ELF-1 (cell line): ENCODE measurements at regions not wholly inside any gene's neighbourhood (a gene's known extent, or its start where the extent isn't known, plus 50 kb on each side); places are given as distances from the start of the nearest gene placed in this dataset.
"Not testable (repeated sequence)": the region's sequence is repeated elsewhere in the genome, so short reads cannot be mapped to it uniquely, and the experiment has no call there.

Experiments
- DNase-seq: peaks from one replicate; pipeline ENCODE4 v3.0.0-alpha.2; 2016; ENCODE audit warnings: low read depth, low spot score

- DNase-seq: no peak
These were observed 143.9 kb upstream of the ASB18 start for GRCh38 chr2:236408090-236408489.

- no peak for DNase-seq
These were observed 144.6 kb upstream of the ASB18 start for GRCh38 chr2:236408786-236409185.

GRCh38 chr2:236415684-236416444, 151.7 kb upstream of the ASB18 start:
- no peak for DNase-seq

GRCh38 chr2:236417150-236417549, 152.5 kb upstream of the ACKR3 start:
- no peak for DNase-seq

- no peak for DNase-seq
These were observed 139.0 kb upstream of the ACKR3 start for GRCh38 chr2:236430584-236430983.

GRCh38 chr2:236434593-236434992, 135.0 kb upstream of the ACKR3 start:
- DNase-seq: no peak

- DNase-seq: no peak
These were observed 129.3 kb upstream of the ACKR3 start for GRCh38 chr2:236440110-236440881.

GRCh38 chr2:236444187-236444586, 125.4 kb upstream of the ACKR3 start:
- DNase-seq: no peak

GRCh38 chr2:236445678-236446077, 123.9 kb upstream of the ACKR3 start:
- no peak for DNase-seq

- no peak for DNase-seq
These were observed 123.1 kb upstream of the ACKR3 start for GRCh38 chr2:236446521-236446920.

GRCh38 chr2:236449167-236449761, 120.4 kb upstream of the ACKR3 start:
- DNase-seq: peak; percentile 44

- DNase-seq: no peak
These were observed 117.4 kb upstream of the ACKR3 start for GRCh38 chr2:236452238-236452637.

- no peak for DNase-seq
These were observed 115.5 kb upstream of the ACKR3 start for GRCh38 chr2:236454076-236454475.

- DNase-seq: no peak
These were observed 110.2 kb upstream of the ACKR3 start for GRCh38 chr2:236459393-236459792.

- no peak for DNase-seq
These were observed 105.5 kb upstream of the ACKR3 start for GRCh38 chr2:236464140-236464539.

GRCh38 chr2:236472720-236473495, 96.7 kb upstream of the ACKR3 start:
- DNase-seq: no peak

GRCh38 chr2:236473691-236474090, 95.9 kb upstream of the ACKR3 start:
- no peak for DNase-seq

- no peak for DNase-seq
These were observed 89.8 kb upstream of the ACKR3 start for GRCh38 chr2:236479814-236480213.

GRCh38 chr2:236483102-236483501, 86.5 kb upstream of the ACKR3 start:
- no peak for DNase-seq

- peak; percentile 78 for DNase-seq
These were observed 84.1 kb upstream of the ACKR3 start for GRCh38 chr2:236485519-236485918.

- not testable (repeated sequence) for DNase-seq
These were observed 80.5 kb upstream of the ACKR3 start for GRCh38 chr2:236489083-236489482.

GRCh38 chr2:236489895-236490404, 79.7 kb upstream of the ACKR3 start:
- DNase-seq: no peak
